Gastrocnemius medialis (tissue), 4 donors: ENCODE measurements at regions not wholly inside any gene's neighbourhood (a gene's known extent, or its start where the extent isn't known, plus 50 kb on each side); places are given as distances from the start of the nearest gene placed in this dataset.

ENCODE experiments used
- CTCF ChIP-seq, 5 experiments: fragments of 450-650 bp in 3 of 5; fragments of 200-600 bp in 2 of 5; sonication (generic) in 2 of 5; IDR thresholded peaks in 4 of 5; conservative IDR thresholded peaks in 1 of 5; 1 replicate in 4 of 5; 2 replicates in 1 of 5; pipeline ENCODE4 v1.5.1; 2016 to 2019; ENCODE audit warnings: antibody characterized with exemption in 5 of 5, mild to moderate bottlenecking in 3 of 5, moderate library complexity in 3 of 5
- POLR2A ChIP-seq, 2 donors: fragments of 450-650 bp; IDR thresholded peaks; one replicate each; pipeline ENCODE4 v1.6.1; 2017; ENCODE audit warnings: antibody characterized with exemption in 2 of 2, mild to moderate bottlenecking in 2 of 2, moderate library complexity in 2 of 2

DNA sequence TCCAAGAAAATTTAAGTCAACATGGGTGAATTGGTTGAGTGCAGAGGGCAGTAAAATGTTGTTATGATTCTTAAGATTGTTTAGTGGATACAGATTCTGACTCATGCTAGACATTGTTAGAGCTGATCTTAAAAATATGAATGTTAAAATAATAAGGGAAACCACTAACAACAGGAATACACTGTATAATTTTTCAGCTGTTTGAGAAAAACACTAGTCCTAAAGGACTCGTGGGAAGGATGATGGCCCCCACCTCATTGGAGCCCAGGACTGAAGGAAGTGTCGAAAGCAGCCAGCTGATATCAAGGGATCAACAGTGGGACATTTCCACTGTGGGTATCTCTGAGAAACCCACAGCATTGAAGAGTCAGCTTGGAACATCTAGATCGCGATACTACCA is 82.9 kb upstream of the SCAF11 start:
- TF ChIP-seq CTCF (IDR thresholded peaks at IDR 0.05 in 4 of 5, conservative IDR thresholded peaks at IDR 0.05 in 1 of 5): no peak
- TF ChIP-seq POLR2A (IDR thresholded peaks at IDR 0.05): no peak
